HCT116 (cell line): ENCODE measurements at regions not wholly inside any gene's neighbourhood (a gene's known extent, or its start where the extent isn't known, plus 50 kb on each side); places are given as distances from the start of the nearest gene placed in this dataset.

Source experiments
- CEBPB ChIP-seq: IDR thresholded peaks from 2 replicates; pipeline ENCODE4 v1.6.1; 2012; ENCODE audit warnings: low read depth
- CTCF ChIP-seq, 3 experiments: fragments of 200-600 bp in 1 of 3; sonication (generic) in 1 of 3; IDR thresholded peaks in 2 of 3; conservative IDR thresholded peaks in 1 of 3; 2 replicates each; pipeline ENCODE4 v1.5.1; 2012 to 2017; ENCODE audit warnings: low read depth in 2 of 3, low read length in 2 of 3, antibody characterized with exemption in 1 of 3, borderline replicate concordance in 1 of 3, control low read depth in 1 of 3, mild to moderate bottlenecking in 1 of 3, mixed read lengths in 1 of 3, mixed run types in 1 of 3, moderate library complexity in 1 of 3; ENCODE audit not compliant: insufficient read depth in 1 of 3
- EGR1 ChIP-seq: IDR thresholded peaks from 2 replicates; pipeline ENCODE4 v1.6.1; 2012; ENCODE audit warnings: low read depth
- EZH2 ChIP-seq: fragments of 200-600 bp; sonication (generic); IDR thresholded peaks from 2 replicates; pipeline ENCODE4 v1.6.1; 2017; ENCODE audit warnings: antibody characterized with exemption, mixed run types
- EZH2phosphoT487 ChIP-seq: fragments of 200-600 bp; IDR thresholded peaks from 2 replicates; pipeline ENCODE4 v1.6.1; 2018; ENCODE audit warnings: antibody characterized with exemption, borderline replicate concordance
- MAX ChIP-seq: IDR thresholded peaks from 2 replicates; pipeline ENCODE4 v1.6.1; 2012
- POLR2A ChIP-seq: IDR thresholded peaks from 2 replicates; pipeline ENCODE4 v1.7.0; 2011; ENCODE audit warnings: borderline replicate concordance; ENCODE audit not compliant: insufficient read depth, insufficient read length; ENCODE audit errors: extremely low read depth
- SP1 ChIP-seq: IDR thresholded peaks from 2 replicates; pipeline ENCODE4 v1.6.1; 2012; ENCODE audit warnings: low read depth
- YY1 ChIP-seq: IDR thresholded peaks from 2 replicates; pipeline ENCODE4 v1.6.1; 2011; ENCODE audit warnings: low read length, low read depth, moderate library complexity, mild to moderate bottlenecking; ENCODE audit not compliant: insufficient replicate concordance; ENCODE audit errors: extremely low read depth
- ZNF274 ChIP-seq: fragments of 200-500 bp; sonication (Bioruptor generic); IDR thresholded peaks from 2 replicates; pipeline ENCODE4 v1.6.1; 2014; ENCODE audit warnings: mild to moderate bottlenecking, low read depth, low read length, inconsistent platforms

GRCh38 chr4:85391589-85392410 is 83.2 kb upstream of the ARHGAP24 start:
- no peak for TF ChIP-seq CTCF (IDR thresholded peaks at IDR 0.05 in 2 of 3, conservative IDR thresholded peaks at IDR 0.05 in 1 of 3; ENCODE audit: borderline replicate concordance in 1 of 3, insufficient read depth in 1 of 3, low read depth in 2 of 3, low read length in 2 of 3)
- no peak for TF ChIP-seq EZH2
- TF ChIP-seq MAX, result no peak
- no peak for TF ChIP-seq YY1
- no peak for TF ChIP-seq POLR2A
- no peak for TF ChIP-seq SP1
- TF ChIP-seq EZH2phosphoT487, result no peak
- TF ChIP-seq ZNF274, result no peak
- TF ChIP-seq CEBPB, result no peak
- no peak for TF ChIP-seq EGR1
